Peyer's patch (tissue), 4 donors: ENCODE measurements at regions not wholly inside any gene's neighbourhood (a gene's known extent, or its start where the extent isn't known, plus 50 kb on each side); places are given as distances from the start of the nearest gene placed in this dataset.
"Not testable (repeated sequence)": the region's sequence is repeated elsewhere in the genome, so short reads cannot be mapped to it uniquely, and the experiment has no call there.

Source experiments
- DNase-seq, 3 donors: peaks; one replicate each; pipeline ENCODE4 v3.0.0-alpha.2; 2017 to 2019
- H3K27ac ChIP-seq, 4 donors: fragments of 200-600 bp; sonication (generic); one replicate each; pipeline ENCODE4 v1.5.1; 2016 to 2019
- H3K27me3 ChIP-seq, 2 donors: fragments of 200-600 bp; sonication (generic); one replicate each; pipeline ENCODE4 v1.5.1; 2019
- H3K36me3 ChIP-seq, 3 donors: fragments of 200-600 bp; sonication (generic); one replicate each; pipeline ENCODE4 v1.5.1; 2016 to 2019
- H3K4me1 ChIP-seq, 4 donors: fragments of 200-600 bp; sonication (generic); one replicate each; pipeline ENCODE4 v1.5.1; 2016 to 2019
- H3K4me3 ChIP-seq, 4 donors: fragments of 200-600 bp; sonication (generic); 1 replicate in 3 of 4; 2 replicates in 1 of 4; pipeline ENCODE4 v1.5.1; 2016 to 2019; ENCODE audit warnings: mild to moderate bottlenecking in 1 of 4
- H3K9me3 ChIP-seq, 4 donors: fragments of 200-600 bp; sonication (generic); one replicate each; pipeline ENCODE4 v1.5.1; 2016 to 2019; ENCODE audit warnings: mild to moderate bottlenecking in 1 of 4
- POLR2A ChIP-seq, 2 donors: fragments of 450-650 bp; IDR thresholded peaks; one replicate each; pipeline ENCODE4 v1.5.1; 2017; ENCODE audit warnings: antibody characterized with exemption in 2 of 2, mild to moderate bottlenecking in 2 of 2, moderate library complexity in 2 of 2
- TF ChIP-seq, protein P1 (sequence below), 6 experiments: fragments of 450-650 bp in 4 of 6; fragments of 200-600 bp in 2 of 6; sonication (generic) in 1 of 6; IDR thresholded peaks; one replicate each; pipeline ENCODE4 v1.5.1; 2017 to 2019; ENCODE audit warnings: antibody characterized with exemption in 6 of 6, mild to moderate bottlenecking in 3 of 6, moderate library complexity in 1 of 6

GRCh38 chr11:37451903-37452302 lies 853.9 kb upstream of the RAG2 start:
- no peaks in the 10 kb centered on the region for H3K4me1 ChIP-seq
- H3K27me3 ChIP-seq: no peaks in the 10 kb centered on the region
- no peak overlapping the region for H3K4me3 ChIP-seq
- no peak for TF ChIP-seq POLR2A (IDR thresholded peaks at IDR 0.05)
- TF ChIP-seq, protein P1, sequence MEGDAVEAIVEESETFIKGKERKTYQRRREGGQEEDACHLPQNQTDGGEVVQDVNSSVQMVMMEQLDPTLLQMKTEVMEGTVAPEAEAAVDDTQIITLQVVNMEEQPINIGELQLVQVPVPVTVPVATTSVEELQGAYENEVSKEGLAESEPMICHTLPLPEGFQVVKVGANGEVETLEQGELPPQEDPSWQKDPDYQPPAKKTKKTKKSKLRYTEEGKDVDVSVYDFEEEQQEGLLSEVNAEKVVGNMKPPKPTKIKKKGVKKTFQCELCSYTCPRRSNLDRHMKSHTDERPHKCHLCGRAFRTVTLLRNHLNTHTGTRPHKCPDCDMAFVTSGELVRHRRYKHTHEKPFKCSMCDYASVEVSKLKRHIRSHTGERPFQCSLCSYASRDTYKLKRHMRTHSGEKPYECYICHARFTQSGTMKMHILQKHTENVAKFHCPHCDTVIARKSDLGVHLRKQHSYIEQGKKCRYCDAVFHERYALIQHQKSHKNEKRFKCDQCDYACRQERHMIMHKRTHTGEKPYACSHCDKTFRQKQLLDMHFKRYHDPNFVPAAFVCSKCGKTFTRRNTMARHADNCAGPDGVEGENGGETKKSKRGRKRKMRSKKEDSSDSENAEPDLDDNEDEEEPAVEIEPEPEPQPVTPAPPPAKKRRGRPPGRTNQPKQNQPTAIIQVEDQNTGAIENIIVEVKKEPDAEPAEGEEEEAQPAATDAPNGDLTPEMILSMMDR (IDR thresholded peaks at IDR 0.05): no peak
- no peaks in the 10 kb centered on the region for H3K36me3 ChIP-seq
- no peak overlapping the region for H3K27ac ChIP-seq
- H3K9me3 ChIP-seq: no peaks in the 10 kb centered on the region
- DNase-seq: no peak

GRCh38 chr11:37450613-37451012 lies 852.6 kb upstream of the RAG2 start:
- DNase-seq: no peak
- TF ChIP-seq, protein P1 (IDR thresholded peaks at IDR 0.05): no peak
- TF ChIP-seq POLR2A (IDR thresholded peaks at IDR 0.05): no peak
- no peaks in the 10 kb centered on the region for H3K36me3 ChIP-seq
- H3K4me3 ChIP-seq: no peak overlapping the region
- H3K4me1 ChIP-seq: no peaks in the 10 kb centered on the region
- H3K27ac ChIP-seq: no peak overlapping the region
- H3K27me3 ChIP-seq: no peaks in the 10 kb centered on the region
- H3K9me3 ChIP-seq: no peaks in the 10 kb centered on the region

DNA sequence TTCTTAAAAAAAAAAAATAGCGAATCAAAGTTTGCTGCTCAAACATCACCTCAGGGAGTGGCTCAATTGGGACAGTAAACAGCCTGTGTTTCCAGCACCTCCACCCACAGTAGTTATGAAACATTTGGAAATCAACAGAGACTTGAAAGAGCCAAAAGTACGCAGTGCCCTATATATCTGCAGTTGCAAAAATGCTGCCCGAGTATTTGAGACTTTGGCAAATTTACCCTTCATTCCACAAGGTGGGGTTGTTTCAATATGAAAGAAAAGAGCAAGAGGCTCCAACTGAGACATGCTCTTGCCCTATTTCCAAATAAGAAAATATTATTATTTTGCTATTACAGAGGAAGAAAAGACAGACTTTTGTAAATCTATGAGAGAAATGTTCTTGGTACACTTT lies 851.1 kb upstream of the RAG2 start:
- Histone ChIP-seq H3K9me3 (no peaks in the 10 kb centered on the region), H3K4me3 (no peak overlapping the region), H3K4me1 (no peaks in the 10 kb centered on the region), H3K27me3 (no peaks in the 10 kb centered on the region), H3K27ac (no peak overlapping the region), H3K36me3 (no peaks in the 10 kb centered on the region)
- TF ChIP-seq POLR2A (IDR thresholded peaks at IDR 0.05): no peak
- TF ChIP-seq, protein P1 (IDR thresholded peaks at IDR 0.05): peak in 3 of 6 experiments; percentile 47 to 66 (median 52)
- no peak for DNase-seq

GRCh38 chr11:37442576-37442975 lies 844.5 kb upstream of the RAG2 start:
- H3K4me1 ChIP-seq: no peaks in the 10 kb centered on the region
- no peaks in the 10 kb centered on the region for H3K9me3 ChIP-seq
- no peaks in the 10 kb centered on the region for H3K36me3 ChIP-seq
- TF ChIP-seq, protein P1 (IDR thresholded peaks at IDR 0.05): no peak
- no peak for TF ChIP-seq POLR2A (IDR thresholded peaks at IDR 0.05)
- H3K27ac ChIP-seq: no peak overlapping the region
- H3K27me3 ChIP-seq: no peaks in the 10 kb centered on the region
- no peak for DNase-seq
- H3K4me3 ChIP-seq: no peak overlapping the region

DNA sequence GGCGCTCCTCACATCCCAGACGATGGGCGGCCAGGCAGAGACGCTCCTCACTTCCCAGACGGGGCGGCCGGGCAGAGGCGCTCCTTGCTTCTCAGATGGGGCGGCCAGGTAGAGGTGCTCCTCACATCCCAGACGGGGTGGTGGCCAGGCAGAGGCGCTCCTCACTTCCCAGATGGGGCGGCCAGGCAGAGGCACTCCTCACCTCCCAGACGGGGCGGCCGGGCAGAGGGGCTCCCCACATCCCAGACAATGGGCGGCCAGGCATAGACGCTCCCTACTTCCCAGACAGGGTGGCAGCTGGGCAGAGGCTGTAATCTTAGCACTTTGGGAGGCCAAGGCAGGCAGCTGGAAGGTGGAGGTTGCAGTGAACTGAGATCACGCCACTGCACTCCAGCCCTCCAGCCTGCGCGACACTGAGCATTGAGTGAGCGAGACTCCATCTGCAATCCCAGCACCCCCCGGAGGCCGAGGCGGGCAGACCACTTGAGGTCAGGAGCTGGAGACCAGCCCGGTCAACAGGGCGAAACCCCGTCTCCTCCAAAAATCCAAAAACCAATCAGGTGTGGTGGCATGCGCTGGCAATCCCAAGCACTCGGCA lies 833.7 kb upstream of the RAG2 start:
- not testable (repeated sequence) for H3K27ac ChIP-seq, DNase-seq, H3K36me3 ChIP-seq, H3K4me1 ChIP-seq, H3K9me3 ChIP-seq, H3K4me3 ChIP-seq, H3K27me3 ChIP-seq

- H3K9me3 ChIP-seq, DNase-seq, H3K27ac ChIP-seq, H3K4me3 ChIP-seq, H3K27me3 ChIP-seq, H3K36me3 ChIP-seq, H3K4me1 ChIP-seq: not testable (repeated sequence)
These were observed 833.1 kb upstream of the RAG2 start for GRCh38 chr11:37430966-37431632.

GRCh38 chr11:37422511-37422910 lies 824.5 kb upstream of the RAG2 start:
- H3K4me3 ChIP-seq: no peak overlapping the region
- H3K27ac ChIP-seq: no peak overlapping the region
- H3K36me3 ChIP-seq: no peaks in the 10 kb centered on the region
- no peak for TF ChIP-seq POLR2A (IDR thresholded peaks at IDR 0.05)
- TF ChIP-seq, protein P1 (IDR thresholded peaks at IDR 0.05): no peak
- no peaks in the 10 kb centered on the region for H3K4me1 ChIP-seq
- no peak for DNase-seq
- H3K9me3 ChIP-seq: no peaks in the 10 kb centered on the region
- no peaks in the 10 kb centered on the region for H3K27me3 ChIP-seq
